ENCODE measurements at regions not wholly inside any gene's neighbourhood (a gene's known extent, or its start where the extent isn't known, plus 50 kb on each side); places are given as distances from the start of the nearest gene placed in this dataset.
"Not testable (repeated sequence)": the region's sequence is repeated elsewhere in the genome, so short reads cannot be mapped to it uniquely, and the experiment has no call there.

DNA sequence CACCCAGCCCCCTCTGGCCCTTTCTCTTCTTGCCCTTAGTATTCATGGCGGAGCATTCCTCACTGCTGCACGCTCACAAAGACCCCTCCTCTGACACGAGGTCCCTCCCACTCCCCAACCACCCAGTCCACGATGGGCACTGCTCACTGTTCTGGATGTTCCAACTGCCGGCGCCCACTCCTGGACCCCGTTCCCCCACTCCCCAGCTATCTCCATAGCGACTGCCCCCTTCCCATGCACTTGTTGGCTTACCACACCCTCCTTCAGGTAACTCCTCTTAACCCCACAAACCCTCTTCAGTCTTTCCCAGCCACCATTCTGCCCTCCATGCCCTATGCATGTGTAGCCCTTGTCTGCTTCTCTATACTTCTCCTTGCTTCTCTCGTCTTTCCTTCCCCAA, 961.5 kb upstream of the DEFB115 start:
- not testable (repeated sequence) for DNase-seq (ENCODE audit: low read depth)

DNA sequence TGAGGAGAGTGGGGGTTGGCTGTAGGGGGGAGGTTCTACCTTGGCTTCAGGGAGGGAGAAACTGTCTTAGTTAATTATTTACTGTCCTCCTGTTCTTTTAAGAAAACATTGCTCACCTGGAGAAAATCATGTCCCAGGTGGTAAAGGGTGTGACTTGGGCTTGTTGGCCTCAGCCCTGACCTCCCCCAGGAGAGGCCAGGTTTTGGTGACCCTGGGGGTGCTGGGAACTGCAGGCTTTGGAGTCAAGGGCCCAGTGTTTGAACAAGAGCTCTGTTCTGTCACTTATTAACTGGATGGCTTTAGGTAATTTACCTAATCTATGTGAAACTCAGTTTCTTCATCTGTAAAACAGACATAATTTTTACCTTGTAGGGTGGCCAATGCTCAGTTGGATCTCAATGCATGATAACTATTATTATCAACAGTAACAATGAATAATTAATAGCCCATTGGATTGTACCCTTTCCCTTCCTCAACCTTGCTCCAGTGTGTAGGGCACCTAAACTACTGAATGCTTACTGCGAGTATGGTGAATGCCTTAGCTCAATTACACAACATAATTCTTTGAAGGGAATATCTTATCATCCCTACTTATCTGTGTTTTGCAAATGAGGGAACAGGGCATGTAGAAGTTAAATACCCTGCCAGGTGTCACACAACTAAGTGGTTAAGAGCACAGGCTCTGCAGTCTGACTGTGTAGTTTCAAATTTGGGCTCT, 959.4 kb upstream of the DEFB115 start:
- DNase-seq (ENCODE audit: low read depth) = not testable (repeated sequence)

DNA sequence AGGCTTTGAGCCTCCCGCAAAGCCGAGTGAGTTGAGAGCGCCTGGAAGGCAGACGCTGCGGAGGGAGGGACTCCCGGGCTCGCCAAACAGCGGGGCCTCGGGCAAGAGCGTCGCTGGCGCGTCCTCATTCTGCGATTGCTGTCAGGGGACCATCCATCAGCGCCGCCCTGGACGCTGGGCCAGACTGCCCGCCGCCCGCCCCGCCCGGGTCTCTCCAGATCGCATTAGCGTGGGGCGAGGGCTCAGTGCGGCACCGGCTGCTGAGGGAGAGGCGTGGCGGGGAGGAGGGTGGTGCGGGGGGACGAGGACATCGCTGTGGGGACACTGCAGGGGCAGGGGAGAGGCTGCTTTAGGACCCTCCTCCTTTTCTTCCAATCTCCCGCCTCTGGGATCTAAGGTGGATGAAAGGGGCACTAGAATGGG, 957.2 kb upstream of the DEFB115 start:
- DNase-seq (ENCODE audit: low read depth) = not testable (repeated sequence)

DNA sequence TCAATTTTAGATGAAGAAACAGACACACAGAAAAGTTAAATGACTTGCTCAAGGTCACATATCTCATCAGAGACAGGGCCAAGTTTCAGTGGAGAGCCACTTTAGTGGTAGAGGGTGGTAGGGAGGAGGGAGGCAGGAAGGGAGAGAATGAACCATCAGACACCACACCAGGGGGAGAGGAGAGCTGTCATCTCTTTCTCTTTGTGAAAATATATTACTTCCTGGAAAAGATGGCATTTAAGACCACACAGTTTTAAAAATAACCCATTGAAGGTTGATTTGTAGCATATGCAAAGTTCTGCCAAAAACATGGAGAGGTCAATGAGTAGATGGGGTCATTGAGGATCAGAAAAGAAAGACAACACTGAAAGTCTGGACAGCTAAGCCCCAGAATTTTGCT, 954.7 kb upstream of the DEFB115 start:
- not testable (repeated sequence) for DNase-seq (ENCODE audit: low read depth)

DNA sequence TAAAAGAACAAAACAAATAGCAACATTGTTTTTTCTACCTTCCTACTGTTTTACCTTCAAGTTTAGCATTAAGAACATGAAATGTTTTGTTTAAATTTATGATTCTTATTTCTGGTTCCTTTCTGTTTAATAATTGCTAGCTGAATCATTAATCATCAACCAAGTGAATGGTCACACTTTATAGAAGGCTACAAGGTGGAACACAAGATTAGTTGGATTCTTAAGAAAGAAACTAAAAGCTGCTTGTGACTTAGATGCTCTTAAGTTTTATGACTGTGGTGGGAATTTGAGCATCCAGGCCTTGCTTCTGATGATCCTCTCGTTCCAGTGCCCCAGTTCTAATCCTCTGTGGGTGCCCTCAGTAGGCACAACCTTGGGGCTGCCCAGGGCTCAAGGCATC, 947.5 kb upstream of the DEFB115 start:
- DNase-seq (ENCODE audit: low read depth) = not testable (repeated sequence)

DNA sequence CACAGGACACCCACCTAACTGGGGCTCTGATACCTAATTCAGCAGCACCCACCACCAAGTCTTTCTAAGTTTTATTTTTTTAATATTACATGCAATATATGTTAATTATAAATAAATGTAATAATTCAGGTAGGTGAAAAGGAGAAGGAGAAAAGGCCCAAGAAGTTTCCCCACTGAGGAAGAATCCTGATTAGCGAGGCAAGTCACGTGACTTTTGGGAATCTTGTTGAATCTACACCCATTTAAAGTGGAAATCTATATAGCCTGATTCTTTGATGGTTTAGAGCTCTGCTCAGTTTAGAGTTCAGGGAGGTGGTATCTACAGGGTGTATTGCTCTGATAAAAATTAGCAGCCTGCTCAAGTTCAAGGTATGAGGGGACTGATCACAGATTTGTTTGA, 947.1 kb upstream of the DEFB115 start:
- DNase-seq (ENCODE audit: low read depth) = not testable (repeated sequence)

DNA sequence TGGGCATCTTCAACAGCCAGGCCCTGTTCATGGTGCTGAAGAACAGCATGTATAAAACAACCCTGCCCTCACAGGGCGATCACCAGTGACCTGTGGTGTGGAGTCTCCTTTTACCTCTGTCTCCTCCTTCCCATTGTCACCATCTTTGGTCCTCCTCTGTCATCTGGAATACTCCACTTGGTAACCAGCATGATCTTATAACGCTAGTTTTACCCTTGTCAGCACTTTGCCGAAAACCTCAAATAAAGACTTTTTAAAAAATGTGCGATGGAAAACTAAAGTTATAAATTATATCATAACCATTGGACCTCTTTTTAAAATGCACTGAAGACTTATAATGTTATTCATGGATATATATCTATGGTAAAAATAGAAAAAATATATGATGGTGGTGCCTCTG, 945.2 kb upstream of the DEFB115 start:
- DNase-seq (ENCODE audit: low read depth) = not testable (repeated sequence)

DNA sequence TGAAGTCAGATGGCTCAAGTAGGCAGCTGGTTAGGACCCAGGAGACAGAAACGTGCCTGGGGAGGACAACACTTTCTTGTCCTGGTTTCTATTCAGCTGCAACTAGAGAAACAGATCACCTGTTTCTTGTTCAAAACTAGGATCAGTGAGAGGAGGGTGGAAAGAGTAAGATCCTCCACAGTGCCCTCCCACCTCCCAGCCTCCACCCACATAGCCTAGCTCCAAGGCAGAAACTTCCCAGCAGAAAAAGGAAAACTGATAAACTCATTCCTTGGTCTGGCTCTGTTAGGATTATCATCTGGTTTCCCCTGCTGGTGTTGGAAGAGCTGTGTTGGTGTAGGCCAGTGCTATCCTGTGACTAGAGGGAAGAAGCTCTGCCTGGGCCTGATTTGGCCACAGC, 943.8 kb upstream of the DEFB115 start:
- DNase-seq (ENCODE audit: low read depth) = not testable (repeated sequence)

DNA sequence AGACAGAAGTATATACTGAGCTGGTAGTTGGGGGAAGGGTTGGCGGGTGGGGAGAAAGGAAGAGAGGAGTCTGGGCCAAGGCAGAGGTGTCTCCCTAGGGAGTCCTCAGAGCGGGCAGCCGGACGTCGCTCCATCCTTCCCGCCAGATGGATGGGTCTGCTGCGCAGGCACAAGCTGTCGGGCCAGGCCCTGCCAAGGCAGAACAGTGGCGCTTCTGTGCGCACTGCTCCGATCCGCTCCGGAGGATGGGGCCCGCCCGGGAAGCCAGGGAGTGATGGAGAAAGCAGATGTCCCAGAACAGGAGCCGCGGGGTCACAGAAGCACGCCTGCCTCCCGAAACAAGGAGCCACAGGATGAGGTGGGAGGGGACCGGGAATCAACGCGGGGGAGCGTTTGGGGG, 941.4 kb upstream of the DEFB115 start:
- DNase-seq (ENCODE audit: low read depth) = not testable (repeated sequence)

DNA sequence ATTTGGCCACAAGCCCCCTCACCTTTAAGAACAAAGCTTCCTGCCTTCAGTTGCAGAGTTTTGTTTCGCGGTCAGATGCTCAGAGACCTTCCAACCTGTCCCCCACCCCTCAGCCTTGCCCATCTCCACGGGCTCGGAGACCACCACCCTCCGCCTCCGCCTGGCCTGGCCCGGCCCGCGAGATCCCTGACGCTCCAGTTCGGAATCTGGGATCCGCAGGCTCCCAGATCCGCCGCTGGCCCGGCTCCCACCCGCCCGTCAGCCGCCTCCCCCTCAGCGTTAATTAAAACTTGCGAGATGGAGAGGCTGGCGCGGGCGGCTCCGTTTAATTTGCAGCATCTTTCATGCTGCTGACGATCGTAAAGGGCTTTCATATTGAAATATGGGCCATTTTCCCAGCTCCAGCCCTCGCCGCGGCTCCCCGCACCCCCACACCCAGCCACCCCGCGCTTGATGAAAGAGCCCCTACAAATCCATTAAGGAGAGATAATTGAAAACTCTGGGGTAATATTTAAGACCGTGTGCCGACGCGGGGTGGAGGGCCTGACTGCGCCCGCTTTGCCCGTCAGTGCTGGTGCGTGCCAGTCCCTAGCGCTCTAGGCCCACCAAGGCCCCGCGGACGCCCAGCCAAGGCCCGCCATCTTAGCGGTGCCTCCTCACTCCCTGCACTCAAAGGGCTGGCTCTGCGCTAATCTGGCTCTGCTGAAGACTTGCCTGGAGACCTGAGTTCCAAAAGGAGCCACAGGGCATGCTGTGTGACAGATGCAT, 940.7 kb upstream of the DEFB115 start:
- DNase-seq (ENCODE audit: low read depth) = not testable (repeated sequence)

DNA sequence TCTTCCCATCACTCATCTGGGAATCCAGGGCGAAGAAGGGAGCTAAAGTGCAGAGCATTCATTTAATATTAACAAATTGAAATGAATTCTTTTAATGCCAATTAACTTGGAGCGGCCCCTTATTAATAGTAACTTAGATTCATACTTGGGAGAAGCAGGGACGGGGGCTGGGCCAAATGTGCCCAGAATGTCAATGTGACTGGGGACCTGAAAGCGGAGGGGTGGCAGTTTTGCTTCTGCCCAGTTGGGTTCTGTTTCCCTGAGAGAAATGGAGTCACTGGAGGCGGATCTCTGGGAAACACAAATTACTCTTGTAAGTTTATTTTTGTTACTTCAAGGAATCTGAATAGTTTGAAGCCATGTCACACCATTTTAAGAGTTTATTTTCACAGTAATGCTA, 923.7 kb upstream of the DEFB115 start:
- not testable (repeated sequence) for DNase-seq (ENCODE audit: low read depth)

DNA sequence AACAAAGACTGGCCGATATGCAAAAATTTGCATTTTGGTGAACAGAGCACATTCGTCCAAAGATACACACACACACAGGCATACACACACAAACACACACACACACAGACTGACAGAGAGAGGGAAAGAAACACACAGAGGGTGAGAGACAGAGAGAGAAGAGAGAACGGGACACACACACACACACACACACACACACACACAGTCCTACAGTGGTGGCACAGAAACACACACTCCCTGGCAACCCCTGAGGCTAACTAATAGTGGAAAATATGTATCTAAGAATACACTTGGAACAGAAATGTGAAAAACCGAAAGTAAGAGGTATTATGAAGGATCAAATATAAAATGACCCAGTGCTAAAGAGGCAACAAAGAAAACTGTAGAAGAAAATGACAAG, 919.9 kb upstream of the DEFB115 start:
- not testable (repeated sequence) for DNase-seq (ENCODE audit: low read depth)

DNA sequence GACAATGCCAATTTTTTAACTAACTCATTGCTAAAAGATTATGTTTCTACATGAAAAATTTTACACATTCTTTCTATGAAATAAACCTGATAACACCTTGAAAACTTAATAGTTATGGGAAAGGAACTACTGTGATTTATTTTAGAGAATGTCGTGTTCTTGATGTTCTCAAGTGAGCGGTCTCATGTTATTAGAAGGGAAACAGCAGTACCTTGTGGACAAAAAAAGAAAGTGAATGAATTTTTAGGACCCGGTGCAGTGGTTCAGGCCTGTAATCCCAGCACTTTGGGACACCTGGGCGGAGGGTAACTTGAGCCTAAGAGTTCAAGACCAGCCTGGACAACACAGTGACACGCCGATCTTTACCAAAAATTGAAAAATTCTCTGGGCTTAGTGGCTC, 908.5 kb upstream of the DEFB115 start:
- not testable (repeated sequence) for DNase-seq (ENCODE audit: low read depth)

DNA sequence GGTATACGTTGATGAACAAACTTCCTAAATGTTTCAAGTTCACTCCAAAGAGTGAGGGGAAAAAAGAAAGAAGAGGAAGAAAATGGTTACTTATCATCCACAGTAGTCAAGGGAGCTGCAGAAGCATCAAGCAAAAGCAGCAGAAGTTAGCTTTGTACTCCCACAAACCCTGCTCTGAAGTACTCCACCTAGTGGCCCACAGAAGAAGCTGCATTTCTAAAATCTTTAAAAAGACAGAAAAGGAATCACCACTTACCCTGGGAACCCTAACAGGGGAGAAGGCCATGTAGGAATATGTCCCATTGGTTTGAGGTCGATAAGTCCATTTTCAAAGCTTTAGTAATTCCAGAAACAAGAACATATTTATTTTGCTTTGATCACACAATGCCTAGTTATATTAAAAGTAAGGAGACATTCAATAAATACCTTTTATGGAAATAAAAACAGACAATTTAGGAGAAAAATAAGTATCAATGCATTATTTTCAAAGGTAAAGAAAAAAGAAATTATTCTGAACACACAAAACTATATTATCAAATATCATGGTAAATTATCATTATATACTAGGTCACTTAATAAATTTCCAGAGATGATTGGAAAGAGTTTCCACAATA, 900.5 kb upstream of the DEFB115 start:
- DNase-seq (ENCODE audit: low read depth) = not testable (repeated sequence)

DNA sequence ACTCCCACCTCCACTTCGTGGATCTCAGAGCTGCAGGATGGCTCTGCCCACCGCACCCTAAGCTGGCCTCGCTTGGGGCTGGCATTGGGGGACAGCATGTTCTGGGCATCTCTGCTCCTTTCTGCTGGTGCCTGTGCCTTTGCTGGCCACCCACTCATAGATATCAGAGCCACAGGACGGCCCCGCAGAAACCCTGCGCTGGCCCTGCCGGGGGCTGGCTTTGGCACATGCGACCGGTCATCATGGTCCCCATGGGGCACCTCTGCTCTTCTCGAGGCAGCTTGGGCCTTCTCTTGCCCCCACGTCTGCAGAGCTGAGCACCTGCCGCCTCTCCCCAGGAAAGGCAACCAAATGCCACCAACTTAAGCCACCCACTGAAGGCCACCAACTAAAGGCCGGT, 895.7 kb upstream of the DEFB115 start:
- not testable (repeated sequence) for DNase-seq (ENCODE audit: low read depth)

DNA sequence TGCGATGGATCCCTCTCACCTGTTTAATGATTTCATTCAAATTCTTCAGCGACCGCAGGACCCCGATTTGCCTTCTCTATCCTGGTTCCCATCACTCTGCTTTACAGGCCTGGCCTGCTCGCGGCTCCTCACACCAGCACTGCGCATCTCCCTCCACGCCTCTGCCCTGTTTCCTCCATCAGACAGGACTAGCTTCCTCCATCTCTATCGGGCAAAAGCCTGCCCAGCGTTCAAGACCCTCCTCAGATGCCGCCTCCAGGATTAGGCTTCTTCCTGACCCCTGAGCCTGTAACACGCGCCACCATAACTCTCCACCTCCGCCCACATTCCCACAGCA, 881.1 kb upstream of the DEFB115 start:
- DNase-seq (ENCODE audit: low read depth) = not testable (repeated sequence)

DNA sequence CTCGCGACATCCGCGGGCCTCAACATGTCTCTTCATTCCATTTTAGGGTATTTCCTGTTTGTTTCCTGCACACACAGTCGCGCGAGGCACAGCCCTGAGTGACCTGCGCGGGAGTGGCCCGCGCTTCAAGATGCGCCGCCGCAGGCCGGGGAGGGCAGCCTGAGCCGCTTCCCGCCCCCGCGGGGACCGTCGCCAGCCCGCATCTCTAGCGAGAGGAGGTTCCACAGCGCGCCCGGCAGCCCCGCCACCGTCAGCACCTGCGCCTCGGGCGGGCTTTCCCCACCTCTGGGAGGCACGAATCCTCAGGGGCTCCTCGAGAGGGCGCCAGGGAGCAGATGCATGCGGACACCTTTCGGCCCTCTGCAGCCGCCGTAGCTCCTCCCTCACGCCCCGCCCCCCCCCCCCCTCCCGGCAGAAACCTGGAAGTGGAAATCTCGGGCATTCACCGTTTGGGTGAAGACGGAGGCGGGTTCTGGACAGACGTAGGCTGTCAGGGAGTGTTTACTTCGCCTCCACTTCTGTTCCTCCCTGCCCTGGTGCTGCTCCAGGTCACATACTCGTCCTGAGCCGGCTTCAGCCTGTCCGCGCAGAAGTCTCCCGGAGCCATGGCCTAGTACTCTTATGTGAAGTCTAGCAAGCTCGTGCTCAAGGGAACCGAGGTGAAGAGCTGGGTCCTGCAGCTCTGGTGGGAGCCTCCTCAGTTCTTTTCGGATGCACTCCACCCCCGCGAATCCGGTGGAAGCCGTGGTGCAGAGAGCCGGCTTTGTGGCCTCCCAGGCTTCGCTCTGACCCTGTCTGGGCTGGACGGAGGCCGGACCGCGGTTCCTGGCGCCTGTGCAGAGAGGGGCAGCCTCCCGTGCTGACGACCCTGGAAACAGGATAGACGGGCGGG, 880.5 kb upstream of the DEFB115 start:
- DNase-seq (ENCODE audit: low read depth) = peak; percentile 79

DNA sequence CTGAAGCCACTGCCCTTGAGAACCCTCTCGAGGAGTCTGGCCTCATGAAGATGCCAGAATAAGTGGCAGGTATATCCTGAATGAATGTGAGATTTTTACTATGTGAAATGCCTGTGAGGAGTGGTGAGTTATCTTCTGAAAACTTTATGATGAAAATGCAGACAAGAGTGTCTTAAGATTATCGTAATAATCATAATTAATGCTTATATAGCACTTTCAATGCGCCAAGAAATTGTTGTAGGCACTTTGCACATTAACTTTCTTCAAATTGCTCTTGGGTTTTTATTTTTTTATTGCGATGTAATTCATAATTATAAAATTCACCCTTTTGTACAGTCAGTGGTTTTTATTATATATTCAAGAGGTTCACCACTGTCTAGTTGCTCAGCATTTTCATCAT, 879.1 kb upstream of the DEFB115 start:
- DNase-seq (ENCODE audit: low read depth) = not testable (repeated sequence)

DNA sequence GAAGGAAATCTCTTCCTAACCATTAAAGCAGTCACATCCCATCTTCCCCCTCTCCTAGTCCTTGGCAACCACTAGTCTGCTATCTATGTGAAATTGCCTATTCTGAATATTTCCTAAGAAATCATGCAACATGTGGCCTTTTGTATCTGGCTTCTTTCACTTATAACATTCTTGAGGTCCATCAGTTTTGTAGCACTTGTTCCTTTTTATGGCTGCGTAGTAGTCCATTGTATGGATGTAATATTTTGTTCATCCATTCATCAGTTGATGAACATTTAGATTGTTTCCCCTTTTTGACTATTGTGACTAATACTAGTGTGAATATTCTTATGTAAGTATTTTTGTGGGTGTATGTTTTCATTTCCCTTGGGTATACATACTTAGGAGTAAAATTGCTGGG, 878.7 kb upstream of the DEFB115 start:
- DNase-seq (ENCODE audit: low read depth) = not testable (repeated sequence)

DNA sequence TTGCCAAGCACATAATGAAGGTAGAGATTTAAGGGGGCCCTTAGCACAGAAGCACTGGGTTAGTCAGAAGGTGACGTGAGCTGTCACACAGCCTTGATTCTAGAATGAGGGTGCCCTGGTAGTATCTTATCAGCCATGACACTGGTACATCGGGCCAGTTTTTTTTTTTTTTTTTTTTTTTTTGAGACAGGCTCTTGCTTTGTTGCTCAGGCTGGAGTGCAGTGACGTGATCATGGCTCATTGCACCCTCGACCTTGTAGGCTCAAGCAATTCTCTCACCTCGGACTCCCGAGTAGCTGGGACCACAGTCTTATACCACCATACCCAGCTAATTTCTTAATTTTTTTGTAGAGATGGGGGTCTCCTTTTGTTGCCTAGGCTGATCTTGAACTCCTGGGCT, 872.6 kb upstream of the DEFB115 start:
- DNase-seq (ENCODE audit: low read depth) = not testable (repeated sequence)

DNA sequence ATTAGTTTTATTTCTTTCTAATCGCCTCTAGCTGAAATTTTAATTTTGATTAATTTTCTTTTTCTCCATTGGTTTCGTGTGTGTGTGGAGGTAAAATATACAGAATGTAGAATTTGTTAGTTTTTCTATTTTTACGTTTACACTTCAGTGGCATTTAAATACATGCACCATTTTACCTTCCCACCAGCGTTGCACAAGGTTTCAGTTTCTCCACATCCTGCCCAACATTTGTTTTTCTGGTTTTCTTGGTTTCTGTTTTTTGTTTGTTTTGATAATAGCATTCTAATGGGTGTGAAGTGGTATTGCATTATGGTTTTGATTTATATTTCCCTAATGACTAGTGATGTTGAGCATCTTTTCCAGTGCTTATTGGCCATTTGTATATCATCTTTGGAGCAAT, 871.4 kb upstream of the DEFB115 start:
- DNase-seq (ENCODE audit: low read depth) = not testable (repeated sequence)

DNA sequence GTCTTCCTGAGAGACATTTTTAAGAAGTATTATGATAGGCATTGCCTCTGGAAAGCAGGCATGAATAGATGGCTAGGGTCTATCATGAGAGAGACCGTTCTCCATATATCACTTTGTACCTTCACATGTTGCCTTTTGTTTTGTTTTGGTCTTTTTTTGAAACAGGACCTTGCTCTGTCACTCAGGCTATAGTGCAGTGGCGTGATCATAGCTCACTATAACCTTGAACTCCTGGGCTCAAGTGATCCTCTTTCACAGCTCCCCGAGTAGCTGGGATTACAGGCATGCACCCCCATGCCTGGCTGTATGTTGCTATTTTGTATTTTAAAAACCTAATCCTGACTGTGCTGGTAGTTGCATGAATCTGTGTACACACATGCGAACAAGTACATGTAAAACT, 869.6 kb upstream of the DEFB115 start:
- DNase-seq (ENCODE audit: low read depth) = not testable (repeated sequence)
